Osteocyte (in vitro differentiated cells): ENCODE measurements at regions not wholly inside any gene's neighbourhood (a gene's known extent, or its start where the extent isn't known, plus 50 kb on each side); places are given as distances from the start of the nearest gene placed in this dataset.

Source experiments
- DNase-seq: peaks from one replicate; pipeline ENCODE4 v3.0.0; 2021; ENCODE audit warnings: mixed read lengths; ENCODE audit not compliant: unreplicated experiment; ENCODE audit errors: extremely low spot score
- H3K27ac Mint-ChIP-seq: one replicate; pipeline ENCODE4 v1.8.0; 2021; ENCODE audit warnings: mild to moderate bottlenecking, mixed read lengths; ENCODE audit not compliant: unreplicated experiment
- H3K27me3 Mint-ChIP-seq: one replicate; pipeline ENCODE4 v1.8.0; 2021; ENCODE audit warnings: mixed read lengths; ENCODE audit not compliant: unreplicated experiment
- H3K36me3 Mint-ChIP-seq: one replicate; pipeline ENCODE4 v1.8.0; 2021; ENCODE audit warnings: mixed read lengths; ENCODE audit not compliant: unreplicated experiment
- H3K4me1 Mint-ChIP-seq: one replicate; pipeline ENCODE4 v1.8.0; 2021; ENCODE audit warnings: mixed read lengths; ENCODE audit not compliant: unreplicated experiment
- H3K4me3 Mint-ChIP-seq: one replicate; pipeline ENCODE4 v1.8.0; 2021; ENCODE audit warnings: mild to moderate bottlenecking, moderate library complexity, mixed read lengths; ENCODE audit not compliant: unreplicated experiment
- H3K9me3 Mint-ChIP-seq: one replicate; pipeline ENCODE4 v1.8.0; 2021; ENCODE audit warnings: mixed read lengths; ENCODE audit not compliant: unreplicated experiment
- TF ChIP-seq, protein P1 (sequence below): fragments of 200-600 bp; sonication (generic); IDR thresholded peaks from 2 replicates; pipeline ENCODE4 v1.5.0; 2021; ENCODE audit warnings: antibody characterized with exemption, mild to moderate bottlenecking, moderate library complexity

DNA sequence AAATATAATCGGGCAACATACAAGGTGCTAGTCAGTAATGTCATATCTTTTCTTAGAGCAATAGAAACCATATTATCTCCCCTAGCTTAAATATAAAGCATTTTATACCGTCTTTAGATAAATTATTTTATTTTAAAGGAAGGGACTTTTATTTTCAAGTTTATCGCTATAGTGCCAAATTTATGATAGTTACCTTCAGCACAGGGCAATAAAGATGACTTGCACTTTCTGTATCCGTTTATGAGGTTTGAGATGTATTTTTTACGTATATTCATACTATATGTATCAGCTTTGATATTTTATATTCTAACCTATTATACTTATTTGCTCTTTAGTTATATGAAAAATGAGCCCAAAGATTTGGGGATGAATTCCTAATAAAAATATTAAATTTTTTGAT, 61.6 kb upstream of the CARD18 start:
- Mint-ChIP-seq H3K9me3 (no peaks in the 10 kb centered on the region), H3K36me3 (no peaks in the 10 kb centered on the region)

DNA sequence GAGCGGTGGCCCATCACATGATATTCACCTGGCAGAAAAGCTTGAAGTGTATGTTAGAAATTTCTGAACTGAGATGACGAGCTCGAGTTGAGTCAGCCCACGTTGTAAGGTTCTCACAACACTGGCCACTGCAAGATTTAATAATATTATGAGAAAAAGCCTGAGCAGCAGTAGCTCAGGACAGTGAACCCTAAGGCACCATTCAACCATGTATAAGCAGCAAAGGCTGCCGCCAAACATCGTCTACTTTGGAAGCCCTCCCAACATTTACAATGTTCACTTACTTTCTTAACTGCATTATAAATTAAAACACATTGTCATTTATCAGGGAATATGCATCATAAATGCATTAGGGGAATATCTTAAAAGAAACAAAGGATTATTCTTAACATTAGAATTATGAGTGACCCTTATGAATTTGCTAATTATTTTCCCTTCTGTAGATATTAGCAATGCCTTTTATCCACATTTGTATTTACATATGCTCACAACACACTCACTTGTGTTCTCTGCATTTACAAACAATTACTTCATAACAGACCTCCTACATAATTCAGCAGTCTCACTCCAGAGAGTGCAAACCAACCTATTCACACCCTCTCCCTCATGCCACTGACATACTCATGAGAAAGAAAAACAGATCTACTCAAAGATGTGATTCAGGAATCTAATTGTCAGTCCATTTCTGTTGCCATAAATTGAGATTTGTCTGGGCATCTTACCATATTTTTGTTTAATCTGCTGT, 57.7 kb upstream of the CARD18 start:
- no peaks in the 10 kb centered on the region for H3K4me1 Mint-ChIP-seq
- TF ChIP-seq, protein P1, sequence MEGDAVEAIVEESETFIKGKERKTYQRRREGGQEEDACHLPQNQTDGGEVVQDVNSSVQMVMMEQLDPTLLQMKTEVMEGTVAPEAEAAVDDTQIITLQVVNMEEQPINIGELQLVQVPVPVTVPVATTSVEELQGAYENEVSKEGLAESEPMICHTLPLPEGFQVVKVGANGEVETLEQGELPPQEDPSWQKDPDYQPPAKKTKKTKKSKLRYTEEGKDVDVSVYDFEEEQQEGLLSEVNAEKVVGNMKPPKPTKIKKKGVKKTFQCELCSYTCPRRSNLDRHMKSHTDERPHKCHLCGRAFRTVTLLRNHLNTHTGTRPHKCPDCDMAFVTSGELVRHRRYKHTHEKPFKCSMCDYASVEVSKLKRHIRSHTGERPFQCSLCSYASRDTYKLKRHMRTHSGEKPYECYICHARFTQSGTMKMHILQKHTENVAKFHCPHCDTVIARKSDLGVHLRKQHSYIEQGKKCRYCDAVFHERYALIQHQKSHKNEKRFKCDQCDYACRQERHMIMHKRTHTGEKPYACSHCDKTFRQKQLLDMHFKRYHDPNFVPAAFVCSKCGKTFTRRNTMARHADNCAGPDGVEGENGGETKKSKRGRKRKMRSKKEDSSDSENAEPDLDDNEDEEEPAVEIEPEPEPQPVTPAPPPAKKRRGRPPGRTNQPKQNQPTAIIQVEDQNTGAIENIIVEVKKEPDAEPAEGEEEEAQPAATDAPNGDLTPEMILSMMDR = no peak
- no peak overlapping the region for H3K27ac Mint-ChIP-seq
- H3K9me3 Mint-ChIP-seq = no peaks in the 10 kb centered on the region
- H3K36me3 Mint-ChIP-seq = no peaks in the 10 kb centered on the region
- no peak overlapping the region for H3K4me3 Mint-ChIP-seq
- H3K27me3 Mint-ChIP-seq = peaks cover 44% of the 10 kb centered on the region
- no peak for DNase-seq

More for the DNA sequence above, 61.6 kb upstream of the CARD18 start:
- no peaks in the 10 kb centered on the region for H3K4me1 Mint-ChIP-seq
- no peak overlapping the region for H3K27ac Mint-ChIP-seq
- peaks cover 52% of the 10 kb centered on the region for H3K27me3 Mint-ChIP-seq
- no peak for DNase-seq
- TF ChIP-seq, protein P1 = no peak
- no peak overlapping the region for H3K4me3 Mint-ChIP-seq

DNA sequence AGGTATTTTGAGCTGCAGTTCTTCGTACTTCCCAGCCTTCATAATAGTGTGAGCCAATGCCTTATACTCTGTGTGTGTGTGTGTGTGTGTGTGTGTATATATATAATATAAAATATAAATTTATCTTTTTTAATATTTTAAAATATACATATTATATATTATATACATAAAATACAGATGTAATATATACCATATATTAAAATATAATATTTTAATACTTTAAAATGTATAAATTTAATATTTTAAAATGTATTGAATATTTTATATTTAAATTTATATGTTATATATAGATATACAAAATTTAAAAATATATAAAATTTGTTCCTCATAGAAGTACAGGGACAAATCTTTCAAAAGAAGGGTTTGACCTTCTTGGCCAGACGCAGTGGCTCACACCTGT, 53.7 kb upstream of the CARD18 start:
- H3K36me3 Mint-ChIP-seq = no peaks in the 10 kb centered on the region
- DNase-seq = no peak
- TF ChIP-seq, protein P1 = no peak
- H3K9me3 Mint-ChIP-seq = no peaks in the 10 kb centered on the region
- H3K27me3 Mint-ChIP-seq = peaks cover 45% of the 10 kb centered on the region
- H3K4me1 Mint-ChIP-seq = no peaks in the 10 kb centered on the region
- no peak overlapping the region for H3K4me3 Mint-ChIP-seq
- H3K27ac Mint-ChIP-seq = no peak overlapping the region

DNA sequence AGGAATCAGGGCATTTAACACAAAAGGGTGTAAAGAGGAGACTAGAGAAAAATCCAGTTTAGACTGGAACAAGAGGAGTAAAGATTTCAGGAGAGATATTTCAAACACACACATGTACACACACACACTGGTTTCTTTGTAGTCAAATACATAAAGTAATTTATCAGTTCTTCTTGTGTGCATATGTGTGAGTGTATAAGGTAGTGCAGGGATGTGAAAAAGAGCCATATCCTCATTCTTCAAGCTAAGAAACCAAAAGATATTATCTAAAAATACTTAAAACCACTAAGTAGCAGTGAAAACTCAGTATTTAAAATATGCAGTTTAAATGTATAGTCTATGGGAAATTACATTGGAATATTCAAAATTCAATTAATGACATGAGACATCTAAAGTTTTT, 52.5 kb upstream of the CARD18 start:
- H3K9me3 Mint-ChIP-seq = no peaks in the 10 kb centered on the region
- H3K4me1 Mint-ChIP-seq = no peaks in the 10 kb centered on the region
- no peak overlapping the region for H3K27ac Mint-ChIP-seq
- no peak for DNase-seq
- no peaks in the 10 kb centered on the region for H3K36me3 Mint-ChIP-seq
- no peak overlapping the region for H3K4me3 Mint-ChIP-seq
- TF ChIP-seq, protein P1 = no peak
- H3K27me3 Mint-ChIP-seq = peaks cover 46% of the 10 kb centered on the region

DNA sequence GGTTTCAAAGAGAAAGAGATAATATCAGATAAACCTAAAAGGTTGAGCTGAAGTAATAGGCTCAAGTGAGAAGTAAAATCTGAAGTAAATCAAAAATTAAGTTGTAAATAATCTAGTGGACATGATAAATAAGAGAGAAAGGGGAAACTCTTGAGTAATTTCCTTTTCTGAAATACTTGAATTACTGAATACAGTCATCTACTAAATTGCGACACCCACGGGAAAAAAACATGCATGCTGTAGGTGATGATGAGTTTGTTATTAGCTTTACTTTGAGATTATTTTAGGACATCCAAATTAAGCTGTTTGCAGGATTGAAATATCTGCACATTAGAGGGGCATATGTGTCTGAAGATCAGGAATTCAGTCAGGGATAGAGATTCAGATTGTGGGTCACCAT, 50.0 kb upstream of the CARD18 start:
- no peak for DNase-seq
- Mint-ChIP-seq H3K4me3 (no peak overlapping the region), H3K36me3 (no peaks in the 10 kb centered on the region), H3K27me3 (peaks cover 36% of the 10 kb centered on the region), H3K4me1 (no peaks in the 10 kb centered on the region), H3K27ac (no peak overlapping the region), H3K9me3 (no peaks in the 10 kb centered on the region)
- TF ChIP-seq, protein P1 = no peak
